Astrocyte (in vitro differentiated cells and primary cell): ENCODE measurements at regions not wholly inside any gene's neighbourhood (a gene's known extent, or its start where the extent isn't known, plus 50 kb on each side); places are given as distances from the start of the nearest gene placed in this dataset.

ENCODE experiments used
- DNase-seq: peaks from one replicate; pipeline ENCODE4 v3.0.0-alpha.2; 2010; ENCODE audit warnings: low read depth
- FAIRE-seq: peaks from 2 replicates; lab custom pipeline; 2011; peaks lifted over from hg19 to GRCh38; lab: Jason Lieb, UNC
- H2AFZ ChIP-seq: 2 replicates; pipeline ENCODE4 v1.6.0; 2012; ENCODE audit warnings: low read depth, low read length, inconsistent platforms
- H3K27ac ChIP-seq: 2 replicates; pipeline ENCODE4 v1.5.1; 2011; ENCODE audit warnings: low read depth, low read length, inconsistent platforms
- H3K27me3 ChIP-seq: 2 replicates; pipeline ENCODE4 v1.6.0; 2011; ENCODE audit warnings: low read length, inconsistent platforms; ENCODE audit not compliant: insufficient read depth
- H3K36me3 ChIP-seq: 2 replicates; pipeline ENCODE4 v1.5.1; 2011; ENCODE audit warnings: low read length, inconsistent platforms; ENCODE audit not compliant: insufficient read depth
- H3K4me1 ChIP-seq: 2 replicates; pipeline ENCODE4 v1.5.1; 2011; ENCODE audit warnings: low read length, inconsistent platforms; ENCODE audit not compliant: insufficient read depth
- H3K4me2 ChIP-seq: 2 replicates; pipeline ENCODE4 v1.6.0; 2012; ENCODE audit warnings: low read length, inconsistent platforms
- H3K4me3 ChIP-seq: 2 replicates; pipeline ENCODE4 v1.5.1; 2011; ENCODE audit warnings: low read depth, mild to moderate bottlenecking, low read length, inconsistent platforms; ENCODE audit not compliant: insufficient read depth
- H3K79me2 ChIP-seq: 2 replicates; pipeline ENCODE4 v1.6.0; 2012; ENCODE audit warnings: mild to moderate bottlenecking, low read length, inconsistent platforms; ENCODE audit not compliant: insufficient read depth
- H3K9ac ChIP-seq: 2 replicates; pipeline ENCODE4 v1.6.0; 2012; ENCODE audit warnings: mild to moderate bottlenecking, low read length, inconsistent platforms
- H3K9me3 ChIP-seq: 2 replicates; pipeline ENCODE4 v1.5.1; 2012; ENCODE audit warnings: low read depth, mild to moderate bottlenecking, low read length, inconsistent platforms; ENCODE audit not compliant: insufficient read depth
- H4K20me1 ChIP-seq: 2 replicates; pipeline ENCODE4 v1.6.0; 2012; ENCODE audit warnings: low read length, inconsistent platforms; ENCODE audit not compliant: insufficient read depth
- H3K27ac Mint-ChIP-seq: one replicate; pipeline ENCODE4 v1.8.0; 2021; ENCODE audit warnings: mild to moderate bottlenecking, mixed read lengths; ENCODE audit not compliant: unreplicated experiment
- H3K27me3 Mint-ChIP-seq: one replicate; pipeline ENCODE4 v1.8.0; 2021; ENCODE audit warnings: low read depth, mixed read lengths; ENCODE audit not compliant: unreplicated experiment
- H3K36me3 Mint-ChIP-seq: one replicate; pipeline ENCODE4 v1.8.0; 2021; ENCODE audit warnings: low read depth, mixed read lengths; ENCODE audit not compliant: unreplicated experiment
- H3K4me1 Mint-ChIP-seq: one replicate; pipeline ENCODE4 v1.8.0; 2021; ENCODE audit warnings: low read depth, mixed read lengths; ENCODE audit not compliant: unreplicated experiment
- H3K4me3 Mint-ChIP-seq: one replicate; pipeline ENCODE4 v1.8.0; 2021; ENCODE audit warnings: mild to moderate bottlenecking, moderate library complexity, mixed read lengths; ENCODE audit not compliant: unreplicated experiment
- H3K9me3 Mint-ChIP-seq: one replicate; pipeline ENCODE4 v1.8.0; 2021; ENCODE audit warnings: mild to moderate bottlenecking, mixed read lengths; ENCODE audit not compliant: unreplicated experiment
- EZH2 ChIP-seq: IDR thresholded peaks from 2 replicates; pipeline ENCODE4 v1.6.1; 2012; ENCODE audit warnings: mild to moderate bottlenecking, low read length, inconsistent platforms; ENCODE audit not compliant: insufficient read depth
- TF ChIP-seq, protein P1 (sequence below): IDR thresholded peaks from 2 replicates; pipeline ENCODE4 v1.5.1; 2011; ENCODE audit warnings: low read depth, mild to moderate bottlenecking, inconsistent platforms, low read length, moderate library complexity; ENCODE audit not compliant: insufficient read depth

DNA sequence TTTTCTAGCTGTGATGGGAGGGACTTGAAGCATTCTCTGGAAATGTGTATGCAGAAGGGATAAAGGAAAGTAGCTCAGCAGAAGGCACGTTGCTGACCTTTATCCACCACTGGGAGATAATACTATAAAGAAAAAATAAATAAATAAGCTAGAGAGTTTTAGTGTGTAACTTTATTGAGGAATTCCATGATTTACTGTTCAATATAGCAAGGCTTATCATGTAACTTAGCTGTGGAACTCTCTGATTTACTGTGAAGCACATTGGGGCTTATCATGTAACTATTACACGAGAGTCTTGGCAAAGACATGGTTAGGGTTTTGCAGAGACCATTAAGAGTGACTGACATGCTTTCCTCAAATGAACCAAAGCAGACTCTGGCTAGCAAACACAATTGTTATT is 316.1 kb upstream of the SNX7 start:
- Mint-ChIP-seq H3K4me1 (peaks cover 24% of the 10 kb centered on the region), H3K4me3 (no peak overlapping the region), H3K36me3 (no peaks in the 10 kb centered on the region), H3K27me3 (no peaks in the 10 kb centered on the region), H3K9me3 (no peaks in the 10 kb centered on the region), H3K27ac (no peak overlapping the region)
- TF ChIP-seq EZH2: no peak
- TF ChIP-seq, protein P1, sequence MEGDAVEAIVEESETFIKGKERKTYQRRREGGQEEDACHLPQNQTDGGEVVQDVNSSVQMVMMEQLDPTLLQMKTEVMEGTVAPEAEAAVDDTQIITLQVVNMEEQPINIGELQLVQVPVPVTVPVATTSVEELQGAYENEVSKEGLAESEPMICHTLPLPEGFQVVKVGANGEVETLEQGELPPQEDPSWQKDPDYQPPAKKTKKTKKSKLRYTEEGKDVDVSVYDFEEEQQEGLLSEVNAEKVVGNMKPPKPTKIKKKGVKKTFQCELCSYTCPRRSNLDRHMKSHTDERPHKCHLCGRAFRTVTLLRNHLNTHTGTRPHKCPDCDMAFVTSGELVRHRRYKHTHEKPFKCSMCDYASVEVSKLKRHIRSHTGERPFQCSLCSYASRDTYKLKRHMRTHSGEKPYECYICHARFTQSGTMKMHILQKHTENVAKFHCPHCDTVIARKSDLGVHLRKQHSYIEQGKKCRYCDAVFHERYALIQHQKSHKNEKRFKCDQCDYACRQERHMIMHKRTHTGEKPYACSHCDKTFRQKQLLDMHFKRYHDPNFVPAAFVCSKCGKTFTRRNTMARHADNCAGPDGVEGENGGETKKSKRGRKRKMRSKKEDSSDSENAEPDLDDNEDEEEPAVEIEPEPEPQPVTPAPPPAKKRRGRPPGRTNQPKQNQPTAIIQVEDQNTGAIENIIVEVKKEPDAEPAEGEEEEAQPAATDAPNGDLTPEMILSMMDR: no peak
- no peak overlapping the region for H2AFZ ChIP-seq
- H3K9me3 ChIP-seq: no peaks in the 10 kb centered on the region
- no peak for FAIRE-seq
- H3K79me2 ChIP-seq: no peaks in the 10 kb centered on the region
- DNase-seq: no peak
- H3K4me1 ChIP-seq: peaks cover 7% of the 10 kb centered on the region
- H3K4me2 ChIP-seq: no peak overlapping the region
- no peaks in the 10 kb centered on the region for H4K20me1 ChIP-seq
- H3K4me3 ChIP-seq: no peak overlapping the region
- H3K27ac ChIP-seq: no peak overlapping the region
- no peaks in the 10 kb centered on the region for H3K27me3 ChIP-seq
- no peaks in the 10 kb centered on the region for H3K36me3 ChIP-seq
- no peak overlapping the region for H3K9ac ChIP-seq

DNA sequence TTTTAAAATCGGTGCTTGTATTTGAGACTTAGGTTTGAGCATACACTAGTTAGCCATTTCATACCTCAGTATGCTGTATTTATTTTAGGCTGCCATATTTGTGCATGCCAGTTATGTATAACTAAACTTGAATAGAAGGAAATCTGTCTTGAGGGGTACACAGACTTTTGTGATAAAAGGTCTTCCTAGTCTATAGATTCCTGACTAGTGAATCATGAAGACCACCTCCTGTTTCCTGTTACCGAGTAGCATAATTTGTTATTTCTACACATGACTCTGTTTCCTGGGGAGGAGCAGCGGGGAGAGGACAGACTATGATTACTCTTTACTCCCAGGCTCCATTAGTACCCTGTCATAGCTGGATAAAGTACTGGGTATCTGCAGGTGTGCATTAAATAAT is 316.8 kb upstream of the SNX7 start:
- Histone ChIP-seq H4K20me1 (no peaks in the 10 kb centered on the region), H3K9ac (no peak overlapping the region), H3K36me3 (no peaks in the 10 kb centered on the region), H3K4me2 (peak overlapping the region; percentile 33), H3K4me1 (peaks cover 7% of the 10 kb centered on the region), H3K27ac (no peak overlapping the region), H3K9me3 (no peaks in the 10 kb centered on the region), H2AFZ (peak overlapping the region; percentile 20), H3K4me3 (no peak overlapping the region), H3K79me2 (no peaks in the 10 kb centered on the region), H3K27me3 (no peaks in the 10 kb centered on the region)
- DNase-seq (no peak), FAIRE-seq (no peak)
- Mint-ChIP-seq H3K9me3 (peaks cover 2% of the 10 kb centered on the region), H3K27me3 (no peaks in the 10 kb centered on the region), H3K4me1 (peaks cover 25% of the 10 kb centered on the region), H3K4me3 (no peak overlapping the region), H3K36me3 (no peaks in the 10 kb centered on the region), H3K27ac (no peak overlapping the region)
- TF ChIP-seq, protein P1: no peak
- no peak for TF ChIP-seq EZH2

DNA sequence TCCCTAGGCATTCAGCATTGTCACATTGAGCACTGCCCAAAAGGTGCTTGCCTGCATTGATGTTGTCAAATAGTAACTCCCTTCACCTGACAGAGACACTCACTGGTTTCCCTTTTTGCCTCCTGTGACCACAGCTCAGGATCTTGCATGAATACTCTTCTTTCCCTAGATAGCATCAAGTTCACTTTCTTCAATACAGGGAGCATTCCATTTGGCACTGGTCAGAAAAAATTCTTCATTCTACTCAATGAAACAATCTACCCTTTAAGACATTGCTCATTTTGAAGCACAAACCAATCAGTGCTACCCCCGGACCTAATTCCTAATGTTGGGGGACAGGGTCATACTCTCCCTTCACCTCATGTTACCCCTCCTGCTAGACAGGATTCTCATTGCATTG is 319.0 kb upstream of the SNX7 start:
- H4K20me1 ChIP-seq: no peaks in the 10 kb centered on the region
- H3K79me2 ChIP-seq: no peaks in the 10 kb centered on the region
- H3K9me3 Mint-ChIP-seq: peaks cover 3% of the 10 kb centered on the region
- H3K4me3 ChIP-seq: no peak overlapping the region
- FAIRE-seq: peak; percentile 9
- no peaks in the 10 kb centered on the region for H3K27me3 ChIP-seq
- no peak overlapping the region for H3K4me2 ChIP-seq
- H3K9me3 ChIP-seq: no peaks in the 10 kb centered on the region
- H3K36me3 Mint-ChIP-seq: no peaks in the 10 kb centered on the region
- H2AFZ ChIP-seq: no peak overlapping the region
- no peak overlapping the region for H3K27ac Mint-ChIP-seq
- H3K4me1 Mint-ChIP-seq: peaks cover 25% of the 10 kb centered on the region
- no peaks in the 10 kb centered on the region for H3K27me3 Mint-ChIP-seq
- H3K4me1 ChIP-seq: peaks cover 7% of the 10 kb centered on the region
- TF ChIP-seq EZH2: no peak
- TF ChIP-seq, protein P1: no peak
- DNase-seq: peak; percentile 36
- H3K4me3 Mint-ChIP-seq: no peak overlapping the region
- no peaks in the 10 kb centered on the region for H3K36me3 ChIP-seq
- H3K27ac ChIP-seq: no peak overlapping the region
- no peak overlapping the region for H3K9ac ChIP-seq
